Muscle of back (tissue), 3 donors: ENCODE measurements at regions not wholly inside any gene's neighbourhood (a gene's known extent, or its start where the extent isn't known, plus 50 kb on each side); places are given as distances from the start of the nearest gene placed in this dataset.

Experiments
- DNase-seq, 3 donors: peaks; one replicate each; pipeline versions ENCODE4 v3.0.0 to v3.0.0-alpha.2; 2013

GRCh38 chr7:125033506-125033905 is 103.9 kb upstream of the POT1 start:
- no peak for DNase-seq

- DNase-seq = no peak
These were observed 103.3 kb upstream of the POT1 start for GRCh38 chr7:125032943-125033342.

GRCh38 chr7:125030756-125031387 is 101.2 kb upstream of the POT1 start:
- DNase-seq = no peak

GRCh38 chr7:125025620-125026019 is 96.0 kb upstream of the POT1 start:
- no peak for DNase-seq

GRCh38 chr7:125020801-125021200 is 91.2 kb upstream of the POT1 start:
- DNase-seq = no peak

- DNase-seq = no peak
These were observed 80.9 kb upstream of the POT1 start for GRCh38 chr7:125010540-125010939.

GRCh38 chr7:124996778-124997177 is 67.2 kb upstream of the POT1 start:
- DNase-seq = no peak

- DNase-seq = peak in 1 of 3 donors; percentile 6
These were observed 63.4 kb upstream of the POT1 start for GRCh38 chr7:124992851-124993562.

- DNase-seq = no peak
These were observed 60.3 kb upstream of the POT1 start for GRCh38 chr7:124989911-124990310.
